ENCODE measurements at regions not wholly inside any gene's neighbourhood (a gene's known extent, or its start where the extent isn't known, plus 50 kb on each side); places are given as distances from the start of the nearest gene placed in this dataset.

- WGBS, 2 donors = 87 to 88% methylated on average over 10 of the region's 10 CpGs
- TF ChIP-seq, protein P1, sequence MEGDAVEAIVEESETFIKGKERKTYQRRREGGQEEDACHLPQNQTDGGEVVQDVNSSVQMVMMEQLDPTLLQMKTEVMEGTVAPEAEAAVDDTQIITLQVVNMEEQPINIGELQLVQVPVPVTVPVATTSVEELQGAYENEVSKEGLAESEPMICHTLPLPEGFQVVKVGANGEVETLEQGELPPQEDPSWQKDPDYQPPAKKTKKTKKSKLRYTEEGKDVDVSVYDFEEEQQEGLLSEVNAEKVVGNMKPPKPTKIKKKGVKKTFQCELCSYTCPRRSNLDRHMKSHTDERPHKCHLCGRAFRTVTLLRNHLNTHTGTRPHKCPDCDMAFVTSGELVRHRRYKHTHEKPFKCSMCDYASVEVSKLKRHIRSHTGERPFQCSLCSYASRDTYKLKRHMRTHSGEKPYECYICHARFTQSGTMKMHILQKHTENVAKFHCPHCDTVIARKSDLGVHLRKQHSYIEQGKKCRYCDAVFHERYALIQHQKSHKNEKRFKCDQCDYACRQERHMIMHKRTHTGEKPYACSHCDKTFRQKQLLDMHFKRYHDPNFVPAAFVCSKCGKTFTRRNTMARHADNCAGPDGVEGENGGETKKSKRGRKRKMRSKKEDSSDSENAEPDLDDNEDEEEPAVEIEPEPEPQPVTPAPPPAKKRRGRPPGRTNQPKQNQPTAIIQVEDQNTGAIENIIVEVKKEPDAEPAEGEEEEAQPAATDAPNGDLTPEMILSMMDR (IDR thresholded peaks at IDR 0.05) = no peak
- TF ChIP-seq POLR2A (IDR thresholded peaks at IDR 0.05) = no peak
- no peak for TF ChIP-seq EP300 (IDR thresholded peaks at IDR 0.05)
- H3K4me1 ChIP-seq = peaks cover 0 to 6% (median 2%) of the 10 kb centered on the region in 4 donors
- no peak overlapping the region for H3K27ac ChIP-seq
- H3K36me3 ChIP-seq = no peaks in the 10 kb centered on the region
- no peaks in the 10 kb centered on the region for H3K9me3 ChIP-seq
- H3K27me3 ChIP-seq = no peaks in the 10 kb centered on the region
- DNase-seq (ENCODE audit: low spot score in 2 of 2) = no peak
- no peak overlapping the region for H3K4me3 ChIP-seq
Observed at GRCh38 chr20:57894096-57894495, 184.3 kb upstream of the PMEPA1 start.

GRCh38 chr20:57893366-57893999, 183.7 kb upstream of the PMEPA1 start:
- H3K36me3 ChIP-seq = no peaks in the 10 kb centered on the region
- peaks cover 0 to 6% (median 2%) of the 10 kb centered on the region in 4 donors for H3K4me1 ChIP-seq
- no peak overlapping the region for H3K4me3 ChIP-seq
- no peaks in the 10 kb centered on the region for H3K9me3 ChIP-seq
- H3K27me3 ChIP-seq = no peaks in the 10 kb centered on the region
- WGBS, 2 donors = 85 to 92% methylated on average over 16 of the region's 16 CpGs
- DNase-seq (ENCODE audit: low spot score in 2 of 2) = no peak
- H3K27ac ChIP-seq = no peak overlapping the region
- TF ChIP-seq POLR2A (IDR thresholded peaks at IDR 0.05) = no peak
- no peak for TF ChIP-seq EP300 (IDR thresholded peaks at IDR 0.05)
- TF ChIP-seq, protein P1 (IDR thresholded peaks at IDR 0.05) = no peak

- 94 to 98% methylated on average over 9 to 10 of the region's 10 CpGs for WGBS, 2 donors
- Histone ChIP-seq H3K9me3 (no peaks in the 10 kb centered on the region), H3K4me1 (peaks cover 0 to under 1% (median 0%) of the 10 kb centered on the region in 4 donors), H3K36me3 (no peaks in the 10 kb centered on the region), H3K27ac (no peak overlapping the region), H3K27me3 (no peaks in the 10 kb centered on the region), H3K4me3 (no peak overlapping the region)
- TF ChIP-seq POLR2A (IDR thresholded peaks at IDR 0.05) = no peak
- no peak for TF ChIP-seq EP300 (IDR thresholded peaks at IDR 0.05)
- TF ChIP-seq, protein P1 (IDR thresholded peaks at IDR 0.05) = no peak
- no peak for DNase-seq (ENCODE audit: low spot score in 2 of 2)
Observed at GRCh38 chr20:57892471-57892870, 182.7 kb upstream of the PMEPA1 start.

GRCh38 chr20:57891014-57891413, 181.2 kb upstream of the PMEPA1 start:
- H3K27ac ChIP-seq = no peak overlapping the region
- no peaks in the 10 kb centered on the region for H3K36me3 ChIP-seq
- H3K9me3 ChIP-seq = peaks cover 0 to 5% (median 0%) of the 10 kb centered on the region in 4 donors
- no peaks in the 10 kb centered on the region for H3K27me3 ChIP-seq
- TF ChIP-seq EP300 (IDR thresholded peaks at IDR 0.05) (no peak), POLR2A (IDR thresholded peaks at IDR 0.05) (no peak)
- TF ChIP-seq, protein P1 (IDR thresholded peaks at IDR 0.05) = no peak
- H3K4me3 ChIP-seq = no peak overlapping the region
- no peak for DNase-seq (ENCODE audit: low spot score in 2 of 2)
- no peaks in the 10 kb centered on the region for H3K4me1 ChIP-seq
- 50 to 55% methylated on average over 5 of the region's 5 CpGs for WGBS, 2 donors

GRCh38 chr20:57890202-57890800, 180.5 kb upstream of the PMEPA1 start:
- H3K27ac ChIP-seq = no peak overlapping the region
- H3K4me3 ChIP-seq = no peak overlapping the region
- TF ChIP-seq POLR2A (IDR thresholded peaks at IDR 0.05) = no peak
- TF ChIP-seq, protein P1 (IDR thresholded peaks at IDR 0.05) = no peak
- no peak for TF ChIP-seq EP300 (IDR thresholded peaks at IDR 0.05)
- H3K4me1 ChIP-seq = no peaks in the 10 kb centered on the region
- DNase-seq (ENCODE audit: low spot score in 2 of 2) = no peak
- no peaks in the 10 kb centered on the region for H3K27me3 ChIP-seq
- no peaks in the 10 kb centered on the region for H3K36me3 ChIP-seq
- WGBS, 2 donors = 73 to 79% methylated on average over 11 to 12 of the region's 12 CpGs
- H3K9me3 ChIP-seq = peaks cover 0 to 5% (median 0%) of the 10 kb centered on the region in 4 donors

All from tibial nerve (tissue), 4 donors.